Stimulated activated CD8-positive, alpha-beta memory T cell treated with anti-CD3 and anti-CD28 coated beads, Interleukin-2, amount 100 ng/mL, for 48 hours (primary cell): ENCODE measurements at regions not wholly inside any gene's neighbourhood (a gene's known extent, or its start where the extent isn't known, plus 50 kb on each side); places are given as distances from the start of the nearest gene placed in this dataset.

Source experiments
- DNase-seq, 2 donors: peaks; one replicate each; pipeline ENCODE4 v3.0.0-alpha.2; 2020; ENCODE audit warnings: low read depth in 2 of 2

DNA sequence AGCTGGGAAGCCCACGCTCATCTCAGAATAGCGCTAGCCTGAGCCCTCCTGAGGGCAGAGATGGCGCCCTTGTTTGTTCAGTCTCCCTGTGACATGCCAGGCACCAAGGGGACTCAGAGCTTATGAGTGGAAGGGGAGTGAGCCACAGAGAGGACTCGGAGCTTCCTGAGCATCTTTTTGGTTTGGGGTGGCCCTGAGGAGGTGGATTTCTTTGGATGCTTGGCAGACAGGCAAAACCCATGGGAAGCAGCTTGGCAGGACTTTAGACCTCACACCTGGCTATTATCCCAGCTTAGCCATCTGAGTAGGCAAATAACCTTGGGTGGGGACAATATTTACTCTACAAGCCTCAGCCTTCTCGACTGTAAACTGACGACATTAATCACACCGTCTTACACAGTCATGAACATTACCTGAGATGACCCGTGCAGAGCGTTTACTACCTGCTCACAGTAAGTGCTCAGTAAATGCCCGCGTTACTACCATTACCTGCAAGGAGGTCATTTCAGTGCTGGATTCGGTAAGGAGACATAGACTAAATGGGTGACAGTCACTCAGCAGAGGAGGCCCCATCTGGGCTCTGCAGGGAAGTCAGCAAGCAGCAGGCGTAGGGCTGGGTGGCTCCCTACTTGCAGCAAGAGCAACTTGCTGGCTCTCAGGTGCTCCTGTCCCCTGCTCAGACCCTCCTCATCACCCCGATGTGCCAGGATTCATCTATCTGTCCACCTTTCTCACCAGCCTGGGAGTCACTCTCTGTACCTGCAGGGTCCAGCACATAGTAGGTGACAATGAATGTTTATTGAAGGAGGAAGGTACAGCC, 54.9 kb downstream of the KLHDC7A start:
- no peak for DNase-seq

DNA sequence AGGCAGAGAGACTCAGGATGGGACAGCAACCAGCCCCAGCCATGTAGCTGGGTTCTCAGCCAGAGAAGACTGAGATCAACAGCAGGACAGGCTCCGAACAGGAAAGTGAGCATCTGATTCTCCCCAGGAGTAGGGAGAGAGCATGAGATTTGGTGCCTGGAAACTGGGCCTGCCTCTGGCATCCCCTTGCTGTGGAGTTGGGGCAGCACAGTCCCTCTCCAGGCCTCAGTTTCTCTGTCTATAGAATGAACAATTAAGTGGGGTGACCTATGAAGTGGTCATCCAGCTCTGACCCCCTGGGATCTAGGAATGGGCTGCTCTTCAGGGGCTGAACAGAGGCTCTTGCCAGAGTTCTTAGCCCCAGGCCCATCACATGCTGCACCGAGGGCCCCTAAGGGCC, 55.6 kb downstream of the KLHDC7A start:
- no peak for DNase-seq

DNA sequence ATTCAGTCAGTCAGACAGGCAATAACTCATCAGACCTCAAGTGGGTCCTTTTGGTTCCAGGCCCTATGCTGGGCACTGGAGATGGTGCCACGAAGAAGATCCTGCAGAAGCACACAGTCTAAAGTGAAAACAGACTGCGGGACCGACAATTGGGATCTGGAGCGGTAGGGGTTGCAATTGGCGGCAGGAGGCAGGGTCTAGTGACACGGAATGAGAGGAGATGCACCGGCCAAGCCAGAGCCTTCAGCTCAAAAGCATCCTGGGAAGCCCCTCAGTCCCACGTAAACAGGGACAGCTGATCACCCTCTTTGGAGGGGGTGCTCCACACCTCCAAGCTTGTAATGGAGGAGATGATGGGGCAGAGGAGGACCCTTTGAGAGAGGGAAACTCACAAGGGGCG, 56.2 kb downstream of the KLHDC7A start:
- DNase-seq, result no peak

DNA sequence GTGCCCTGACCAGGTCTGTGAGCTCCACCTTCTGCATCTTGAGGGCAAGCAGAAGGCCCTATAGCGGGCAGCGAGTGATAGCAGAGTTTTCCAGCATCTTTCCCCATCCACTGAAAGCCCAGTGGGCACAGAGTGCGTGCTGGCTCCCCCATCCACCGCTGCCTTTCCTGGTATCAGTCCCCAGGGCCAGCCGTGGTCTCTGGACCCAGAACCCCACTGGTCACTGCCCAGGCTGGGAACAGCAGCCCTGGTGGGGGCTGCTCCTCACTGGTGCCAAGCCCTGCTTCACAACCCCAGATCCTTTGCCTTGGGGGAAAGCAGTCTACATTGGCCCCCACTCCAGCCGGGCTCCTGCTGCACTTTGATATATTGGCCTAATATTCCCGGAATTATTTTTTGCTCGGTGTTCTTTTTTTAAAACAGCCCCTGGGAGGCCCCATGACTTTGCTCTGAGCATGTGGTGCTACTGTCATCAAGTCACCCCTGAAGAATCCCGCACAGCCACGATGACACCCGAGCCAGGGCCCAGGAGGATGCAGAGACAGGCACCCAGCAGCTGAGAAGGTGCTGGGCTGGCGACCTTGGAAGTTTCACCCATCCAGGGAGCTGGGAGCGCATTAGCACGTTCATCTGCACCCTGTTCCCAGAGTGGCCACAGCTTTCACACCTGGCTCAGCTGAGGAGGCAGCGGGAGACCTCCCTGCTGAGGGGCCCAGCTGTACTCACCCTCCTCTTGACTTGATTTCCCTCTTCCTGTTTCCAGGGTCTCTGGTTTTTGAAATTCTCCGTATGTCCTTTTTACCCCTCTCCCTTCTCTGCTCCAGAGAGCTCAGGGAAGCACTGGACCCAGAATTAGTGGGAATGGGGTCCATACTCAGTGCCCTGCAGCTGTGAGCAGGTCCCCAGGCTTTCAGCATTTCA, 56.9 kb downstream of the KLHDC7A start:
- no peak for DNase-seq

DNA sequence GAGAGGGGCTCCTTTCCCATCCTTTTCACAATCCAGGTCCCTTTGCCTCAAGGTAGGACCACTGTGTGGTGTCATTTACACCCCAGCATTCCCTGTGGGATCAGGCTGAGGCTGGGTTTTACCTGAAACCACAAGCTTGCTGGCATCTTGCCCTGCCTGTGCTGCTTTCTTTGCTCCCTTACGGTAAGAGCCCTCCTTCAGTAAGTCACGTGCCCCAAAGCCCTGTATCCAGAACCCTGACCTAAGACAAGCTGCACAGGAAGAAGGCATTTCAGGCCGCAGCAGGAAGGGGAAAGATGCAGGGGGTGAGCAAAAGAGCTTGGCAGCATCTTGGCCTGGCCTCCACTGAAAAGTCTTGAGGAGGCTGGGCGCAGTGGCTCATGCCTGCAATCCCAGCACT, 58.4 kb downstream of the KLHDC7A start:
- no peak for DNase-seq

DNA sequence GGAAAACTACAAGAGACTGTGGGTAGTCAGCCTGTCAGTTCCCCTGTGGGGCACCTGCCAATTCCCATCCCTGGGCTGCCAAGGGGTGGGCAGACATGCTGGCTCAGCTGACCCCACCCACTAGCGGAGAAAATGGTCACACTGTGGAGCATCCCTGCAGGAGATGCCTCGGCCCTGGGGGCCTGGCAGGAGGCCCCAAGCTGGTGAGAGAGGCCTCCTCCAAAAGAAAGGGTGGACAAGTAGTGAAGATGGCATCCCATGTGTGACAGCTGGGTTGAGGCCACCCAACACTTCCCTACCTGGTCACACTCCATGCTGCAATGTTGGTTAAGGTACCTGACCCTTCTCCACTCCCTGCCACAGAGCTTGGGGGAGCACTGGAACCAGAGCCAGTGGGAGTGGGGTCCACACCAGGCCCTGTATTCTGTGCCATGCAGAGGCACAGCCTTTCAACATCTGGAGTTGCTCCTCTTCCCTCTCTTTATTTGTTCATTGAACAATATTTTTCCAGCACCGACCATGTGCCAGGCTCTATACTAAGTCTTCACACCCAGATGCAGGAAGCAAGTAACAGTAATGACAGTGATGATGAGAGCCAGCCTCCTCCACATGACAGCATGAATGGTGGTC, 59.5 kb downstream of the KLHDC7A start:
- DNase-seq, result no peak

DNA sequence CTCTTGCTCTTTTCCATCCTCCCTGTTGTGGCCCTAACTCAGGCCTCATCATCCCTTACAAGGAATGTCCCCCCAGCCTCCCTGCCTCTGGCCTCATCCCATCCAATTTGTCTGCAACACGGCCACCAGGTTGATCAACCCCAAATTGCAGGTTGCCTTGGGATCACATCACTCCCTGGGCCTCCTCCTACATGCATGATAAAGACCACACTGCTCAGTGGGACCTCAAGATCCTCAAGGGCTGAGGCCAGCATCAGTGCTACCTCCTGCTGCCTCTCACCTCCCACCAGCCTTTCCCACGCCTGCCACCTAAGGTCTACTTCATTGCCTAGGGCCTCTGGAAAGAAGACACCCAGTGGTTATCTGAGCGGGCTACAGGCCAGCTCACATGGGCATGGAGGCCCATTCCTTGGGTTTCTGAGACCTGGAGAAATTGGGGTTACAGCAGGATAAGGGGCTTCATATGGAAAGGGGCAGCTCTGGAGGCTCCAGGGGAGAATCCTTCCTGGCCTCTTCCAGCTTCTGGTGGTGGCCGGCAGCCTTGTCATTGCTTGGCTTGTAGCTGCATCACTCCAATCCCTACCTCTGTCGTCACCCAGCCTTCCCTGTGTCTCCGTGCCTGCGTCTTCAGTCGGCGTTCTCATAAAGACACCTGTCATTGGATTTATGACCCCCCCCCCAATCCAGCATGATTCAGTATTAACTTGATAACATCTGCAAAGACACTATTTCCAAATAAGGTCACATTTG, 60.5 kb downstream of the KLHDC7A start:
- DNase-seq, result no peak

DNA sequence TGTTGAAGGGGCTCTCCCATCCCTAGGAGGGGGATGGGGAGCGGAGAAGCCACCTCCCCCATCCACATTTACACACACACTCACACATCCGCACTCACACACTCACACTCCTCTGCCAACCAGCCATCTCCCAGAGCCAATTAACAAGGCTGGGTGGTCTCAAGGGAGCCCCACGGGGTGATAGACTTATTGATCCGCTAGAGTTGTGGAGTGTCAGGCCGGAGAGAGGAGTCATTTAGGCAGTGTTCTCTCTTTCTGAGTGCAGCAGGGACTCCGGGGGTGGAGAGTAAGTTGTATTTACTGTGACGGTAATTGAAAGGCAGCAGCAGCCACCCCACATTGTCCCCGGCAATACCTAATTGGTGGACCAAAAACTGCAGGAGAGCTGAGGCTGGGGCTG, 61.6 kb downstream of the KLHDC7A start:
- DNase-seq, result no peak

DNA sequence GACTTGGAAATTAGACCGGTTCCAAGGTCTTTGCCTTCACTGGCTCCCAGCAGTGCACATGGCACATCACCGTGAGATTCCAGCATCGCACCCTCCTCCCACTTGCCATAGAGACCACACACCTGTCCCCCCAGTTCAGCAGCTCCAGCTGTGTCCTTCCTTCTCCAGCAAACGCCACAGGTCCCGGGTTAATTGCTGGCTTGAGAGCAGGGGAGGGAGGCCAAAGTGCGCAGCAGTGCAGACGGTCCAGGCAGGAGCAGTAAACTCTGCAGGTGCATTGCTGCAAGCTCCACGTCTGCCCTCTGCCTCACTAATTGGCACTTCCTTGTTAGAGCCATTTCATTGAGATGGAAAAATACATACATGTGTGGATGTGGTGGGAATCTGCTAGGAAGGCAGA, 65.3 kb downstream of the KLHDC7A start:
- no peak for DNase-seq

DNA sequence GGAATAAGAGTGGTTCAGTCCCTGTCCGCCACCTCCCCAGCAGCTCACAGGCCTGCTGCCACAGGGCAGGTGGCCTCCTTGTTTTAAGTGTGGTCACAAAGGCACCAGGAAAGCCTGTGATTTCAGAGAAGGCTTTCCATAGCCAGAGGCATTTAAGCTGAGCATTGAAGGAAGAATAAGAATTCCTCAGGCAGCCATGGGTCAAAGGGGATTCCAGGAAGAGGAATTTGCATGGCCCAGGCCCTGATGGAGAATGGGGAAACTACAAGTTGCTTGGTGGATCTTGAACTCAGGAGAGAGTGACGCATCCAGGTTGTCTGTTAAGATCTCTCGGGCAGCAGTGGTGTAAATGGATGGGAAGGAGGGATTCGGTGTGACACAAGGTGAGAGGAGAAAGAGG, 66.7 kb downstream of the KLHDC7A start:
- DNase-seq, result no peak

DNA sequence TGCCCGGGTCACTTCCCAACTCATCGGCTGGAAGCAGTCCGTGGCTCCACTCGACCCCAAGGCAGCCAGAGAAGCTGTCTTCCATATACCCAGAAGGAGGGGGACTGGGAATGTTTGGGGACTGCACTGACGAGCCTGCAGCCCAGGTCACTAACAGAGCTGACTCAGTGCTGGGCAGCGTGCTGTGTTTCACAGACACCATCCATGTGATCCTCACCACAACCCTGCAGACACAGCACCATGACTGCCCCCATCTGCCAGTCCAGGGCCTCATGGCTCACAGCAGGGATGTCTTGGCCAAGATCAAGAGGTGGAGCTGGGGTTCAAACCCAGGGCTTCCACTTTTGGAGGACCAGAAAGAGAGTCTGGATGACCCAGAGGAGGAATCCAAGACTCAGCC, 67.9 kb downstream of the KLHDC7A start:
- no peak for DNase-seq

DNA sequence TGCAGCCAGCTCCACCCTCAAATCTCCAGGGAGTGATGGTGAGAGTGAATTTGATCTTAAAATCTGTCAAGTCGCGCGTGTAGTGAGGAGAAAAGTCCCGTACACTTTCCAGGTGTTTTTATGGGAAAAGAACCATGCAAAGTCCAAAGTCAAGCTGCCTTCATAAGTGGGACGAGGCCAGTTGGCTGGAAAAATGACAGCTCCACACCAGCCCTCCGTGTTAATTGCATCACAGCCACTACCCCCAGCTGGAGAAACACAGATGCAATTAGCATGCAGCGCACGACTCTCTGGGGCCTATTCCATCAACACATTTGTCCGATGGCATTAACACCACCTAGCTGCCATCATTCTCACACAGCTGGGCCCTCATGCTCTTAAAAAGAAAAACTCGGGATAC, 68.4 kb downstream of the KLHDC7A start:
- DNase-seq, result no peak

DNA sequence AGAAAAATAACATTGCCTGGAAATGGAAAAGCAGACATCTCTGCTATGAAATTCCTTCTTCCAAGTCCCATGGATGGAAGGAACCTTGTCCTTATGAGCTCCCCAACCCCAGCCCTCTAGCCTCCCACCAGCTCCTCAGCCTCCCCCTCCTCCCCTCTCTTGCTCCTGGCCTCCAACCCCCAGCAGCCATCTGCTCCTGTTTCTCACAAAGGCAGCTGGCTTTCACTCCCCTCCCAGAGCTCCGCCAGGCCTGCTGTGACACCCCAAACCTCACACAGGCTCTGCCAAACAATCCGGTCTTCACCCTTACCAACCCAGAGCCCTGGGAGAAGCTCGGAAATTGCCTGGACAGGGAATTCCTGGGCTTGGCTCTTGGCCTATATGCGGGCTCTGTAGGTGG, 69.2 kb downstream of the KLHDC7A start:
- DNase-seq, result no peak

DNA sequence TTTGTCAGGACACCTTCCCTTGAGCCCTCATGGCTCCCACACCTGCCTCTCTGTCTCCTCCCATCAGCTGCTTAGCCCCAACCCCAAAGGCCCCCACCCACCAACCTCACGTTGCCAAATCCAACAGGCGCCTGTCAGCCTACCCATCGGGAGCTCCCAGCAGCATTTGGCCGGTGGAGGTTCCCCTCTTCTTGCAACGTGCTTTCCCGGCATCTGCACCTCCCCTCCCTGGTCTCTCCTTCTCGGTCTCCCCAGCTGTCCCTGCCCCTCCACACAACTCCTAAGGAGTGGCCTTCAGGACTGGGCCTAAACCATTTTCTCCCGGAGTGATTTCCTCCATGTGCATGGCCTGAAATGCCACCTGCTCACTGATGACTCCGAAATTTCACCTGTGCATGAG, 71.9 kb downstream of the KLHDC7A start:
- DNase-seq, result no peak

DNA sequence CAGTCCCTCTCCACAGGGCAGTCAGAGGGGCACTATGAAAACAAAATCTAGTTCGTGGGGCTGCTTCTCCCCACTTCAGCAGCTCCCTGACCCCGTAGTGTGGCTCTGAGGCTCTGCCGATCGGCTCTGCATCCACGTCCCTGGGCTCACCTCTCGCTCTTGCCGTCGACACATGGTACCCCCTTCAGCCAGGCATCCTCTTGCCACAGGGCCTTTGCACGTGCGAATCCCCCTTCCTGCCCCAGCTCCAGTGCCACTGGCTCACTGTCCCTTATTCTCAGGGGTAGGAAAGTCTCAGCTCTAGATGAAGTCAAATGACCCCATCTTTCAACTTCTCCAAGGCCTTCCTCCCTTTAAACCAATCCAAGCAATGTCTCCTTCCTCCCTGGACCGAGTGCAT, 72.7 kb downstream of the KLHDC7A start:
- DNase-seq, result no peak

DNA sequence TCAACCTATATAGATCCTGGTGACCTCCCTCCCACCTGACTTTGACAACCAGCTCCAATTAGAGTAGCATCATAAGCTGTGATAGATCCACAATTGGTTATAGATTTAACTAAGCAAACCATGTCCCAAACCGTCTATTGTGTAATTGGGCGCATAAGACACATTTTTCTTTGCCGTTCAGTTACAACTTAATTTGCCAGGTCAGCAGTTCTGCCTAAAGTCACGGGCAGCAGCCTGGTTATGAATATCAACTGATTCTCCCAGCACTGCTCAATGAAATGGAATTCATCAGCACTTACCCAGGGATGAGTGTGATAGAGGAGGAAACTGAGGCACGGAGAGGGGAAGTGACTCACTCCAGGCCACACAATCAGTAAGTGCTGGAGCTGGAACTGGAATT, 73.4 kb downstream of the KLHDC7A start:
- no peak for DNase-seq

DNA sequence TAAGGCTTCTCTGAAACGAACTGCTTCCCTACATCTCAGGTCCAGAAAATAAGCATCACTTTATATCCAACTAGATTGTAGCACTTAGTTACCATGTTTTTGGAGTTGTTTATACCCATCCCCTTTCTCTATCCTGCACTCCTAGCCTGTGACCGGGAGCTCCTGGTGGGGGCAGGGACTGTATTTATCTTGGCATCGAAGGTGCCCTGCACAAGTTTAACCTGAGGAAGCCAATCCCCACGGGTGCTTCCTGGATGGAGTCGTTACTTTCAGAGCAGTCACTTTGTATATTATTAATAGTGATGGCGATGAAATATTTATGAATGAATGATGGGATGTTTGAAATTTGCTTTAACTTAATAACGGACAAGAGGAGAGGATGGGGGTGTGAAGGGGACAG, 73.9 kb downstream of the KLHDC7A start:
- no peak for DNase-seq

DNA sequence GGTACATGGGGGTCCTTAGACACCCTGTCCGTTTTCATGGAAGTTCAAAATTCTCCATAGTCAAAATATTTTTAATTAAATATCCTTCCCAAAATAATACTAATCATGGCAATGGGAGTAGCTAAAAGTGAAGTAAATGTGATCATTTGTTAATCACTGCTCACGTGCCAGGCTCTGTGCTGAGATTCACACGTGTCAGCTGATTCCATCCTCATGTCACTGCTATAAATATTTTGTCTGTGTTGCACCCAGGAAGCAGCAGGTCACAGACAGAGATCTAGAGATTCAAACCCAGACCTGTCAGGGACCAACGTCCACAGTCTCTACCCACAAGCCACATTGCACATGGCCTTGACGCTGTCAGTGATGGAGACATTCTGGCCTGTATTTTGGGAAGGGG, 74.3 kb downstream of the KLHDC7A start:
- no peak for DNase-seq

DNA sequence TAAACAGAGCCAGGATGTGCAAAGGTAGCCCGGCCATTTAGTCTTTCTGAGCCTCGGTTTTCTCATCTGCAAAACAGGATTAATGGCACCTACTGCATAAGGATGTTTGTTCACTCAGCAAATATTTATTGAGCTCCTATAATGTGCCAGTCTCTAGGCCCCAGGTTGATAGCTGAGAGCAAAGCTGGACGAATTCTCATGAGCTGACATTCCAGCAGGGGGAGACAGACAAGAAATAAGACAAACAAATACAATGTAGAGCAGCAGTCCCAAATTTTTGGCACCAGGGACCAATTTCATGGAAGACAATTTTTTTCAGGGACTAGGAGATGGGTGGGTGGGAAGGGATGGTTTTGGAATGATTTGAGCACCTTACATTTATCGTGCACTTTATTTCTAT, 74.3 kb upstream of the PAX7 start:
- DNase-seq, result no peak

DNA sequence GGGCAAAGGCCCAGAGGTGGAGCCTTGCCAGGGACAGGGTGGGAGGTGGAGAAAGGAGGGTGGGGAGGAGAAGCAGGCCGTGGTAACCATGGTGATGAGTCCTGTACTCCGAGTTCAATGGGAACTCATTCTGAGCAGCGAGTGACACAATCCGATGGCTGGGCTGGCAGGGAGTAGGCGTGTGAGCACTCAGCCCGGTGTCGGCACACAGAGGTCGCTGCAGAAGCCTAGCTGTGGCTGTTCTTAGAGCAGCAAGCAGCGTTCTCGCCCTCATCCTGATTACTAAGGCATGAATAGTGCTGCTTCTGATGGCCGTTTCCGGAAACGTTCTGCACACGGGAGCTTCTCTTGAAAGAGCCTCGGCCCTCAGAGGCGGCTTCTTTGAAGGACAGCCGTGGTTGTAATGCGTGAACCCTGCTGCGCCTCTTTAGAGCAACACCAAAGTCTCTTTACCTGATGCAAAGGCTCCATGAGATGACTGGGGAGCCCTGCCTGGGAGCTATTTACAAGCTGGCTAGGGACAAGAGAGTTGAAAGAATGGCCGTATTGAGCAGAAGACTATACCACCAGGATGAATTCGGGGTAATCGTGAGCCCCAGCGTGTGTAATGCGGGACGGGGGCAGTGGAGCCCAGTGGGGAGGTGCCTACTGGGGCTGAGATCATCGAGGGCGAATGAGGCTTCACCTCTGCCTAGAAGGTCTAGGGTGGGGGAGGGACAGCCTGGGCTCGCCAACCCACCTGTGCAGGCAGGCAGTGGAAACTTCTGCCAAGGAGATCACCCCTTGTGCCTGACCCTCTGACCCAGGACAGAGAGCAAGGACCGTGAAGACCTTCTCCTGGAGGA, 72.8 kb upstream of the PAX7 start:
- peak in 1 of 2 donors; percentile 13 for DNase-seq

DNA sequence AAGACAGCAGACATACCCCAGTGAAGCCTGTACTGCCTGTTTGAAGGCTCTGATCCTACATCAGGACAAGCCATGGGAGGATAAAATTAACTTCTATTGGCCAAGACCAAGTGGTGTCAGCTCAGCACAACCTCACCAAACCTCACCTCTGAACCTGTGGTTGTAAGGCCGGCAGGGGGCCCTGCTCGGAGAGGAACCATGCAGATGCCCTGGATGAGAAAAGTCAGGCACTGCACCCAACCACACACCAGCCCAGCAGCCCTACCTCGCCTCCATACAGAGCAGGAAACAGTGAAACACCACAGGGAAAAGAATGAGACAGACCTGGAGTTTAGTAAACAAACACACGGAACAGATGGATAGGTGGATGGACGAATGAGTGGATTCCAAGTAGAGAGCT, 70.0 kb upstream of the PAX7 start:
- no peak for DNase-seq
